Loucy (cell line): ENCODE measurements at regions not wholly inside any gene's neighbourhood (a gene's known extent, or its start where the extent isn't known, plus 50 kb on each side); places are given as distances from the start of the nearest gene placed in this dataset.

Experiments used
- EZH2phosphoT487 ChIP-seq: fragments of 200-600 bp; IDR thresholded peaks from 2 replicates; pipeline ENCODE4 v1.6.1; 2018; ENCODE audit warnings: antibody characterized with exemption, mild to moderate bottlenecking, moderate library complexity, borderline replicate concordance
- TF ChIP-seq, protein P1 (sequence below): fragments of 200-600 bp; sonication (generic); conservative IDR thresholded peaks from 2 replicates; pipeline ENCODE4 v1.5.1; 2014; ENCODE audit warnings: mild to moderate bottlenecking, antibody characterized with exemption, low read length

DNA sequence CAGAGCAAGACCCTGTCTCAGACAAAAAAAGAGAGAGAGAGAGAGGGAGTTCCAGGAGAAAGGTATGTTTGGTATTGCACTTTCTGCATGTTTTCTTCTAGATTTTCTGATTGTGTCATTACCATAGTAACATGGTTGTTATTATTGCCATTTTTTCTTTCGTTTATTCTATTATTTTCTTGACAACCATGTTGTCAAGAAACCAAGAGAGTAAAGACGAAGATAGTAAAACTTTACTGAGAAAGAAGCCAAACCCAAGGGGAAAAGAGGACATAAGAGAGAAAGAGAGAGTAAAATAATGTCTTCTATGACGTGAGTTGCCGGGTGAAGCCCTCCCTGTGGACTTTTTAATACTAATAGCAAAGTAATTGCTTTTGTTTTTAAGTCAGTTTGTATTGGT lies 1186.0 kb upstream of the SEL1L start:
- TF ChIP-seq, protein P1, sequence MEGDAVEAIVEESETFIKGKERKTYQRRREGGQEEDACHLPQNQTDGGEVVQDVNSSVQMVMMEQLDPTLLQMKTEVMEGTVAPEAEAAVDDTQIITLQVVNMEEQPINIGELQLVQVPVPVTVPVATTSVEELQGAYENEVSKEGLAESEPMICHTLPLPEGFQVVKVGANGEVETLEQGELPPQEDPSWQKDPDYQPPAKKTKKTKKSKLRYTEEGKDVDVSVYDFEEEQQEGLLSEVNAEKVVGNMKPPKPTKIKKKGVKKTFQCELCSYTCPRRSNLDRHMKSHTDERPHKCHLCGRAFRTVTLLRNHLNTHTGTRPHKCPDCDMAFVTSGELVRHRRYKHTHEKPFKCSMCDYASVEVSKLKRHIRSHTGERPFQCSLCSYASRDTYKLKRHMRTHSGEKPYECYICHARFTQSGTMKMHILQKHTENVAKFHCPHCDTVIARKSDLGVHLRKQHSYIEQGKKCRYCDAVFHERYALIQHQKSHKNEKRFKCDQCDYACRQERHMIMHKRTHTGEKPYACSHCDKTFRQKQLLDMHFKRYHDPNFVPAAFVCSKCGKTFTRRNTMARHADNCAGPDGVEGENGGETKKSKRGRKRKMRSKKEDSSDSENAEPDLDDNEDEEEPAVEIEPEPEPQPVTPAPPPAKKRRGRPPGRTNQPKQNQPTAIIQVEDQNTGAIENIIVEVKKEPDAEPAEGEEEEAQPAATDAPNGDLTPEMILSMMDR = no peak
- TF ChIP-seq EZH2phosphoT487 = no peak
